ENCODE measurements at regions not wholly inside any gene's neighbourhood (a gene's known extent, or its start where the extent isn't known, plus 50 kb on each side); places are given as distances from the start of the nearest gene placed in this dataset.

DNA sequence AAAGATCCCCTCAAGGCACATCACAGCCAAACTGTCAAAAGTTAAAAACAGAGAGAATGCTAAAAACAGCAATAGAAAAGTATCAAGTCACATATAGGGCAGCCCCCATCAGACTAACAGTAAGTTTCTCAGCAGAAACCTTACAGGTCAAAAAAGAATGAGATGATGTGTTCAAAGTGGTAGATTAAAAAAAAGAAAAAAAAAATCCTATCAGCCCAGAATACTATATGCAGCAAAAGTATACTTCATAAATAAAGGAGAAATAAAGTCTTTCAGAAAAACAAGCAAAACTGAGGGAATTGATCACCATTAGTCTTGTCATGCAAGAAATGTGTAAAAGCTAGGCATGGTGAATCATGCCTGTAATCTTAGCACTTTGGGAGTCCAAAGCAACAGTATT is 99.9 kb upstream of the RAD23B start:
- Mint-ChIP-seq H3K4me3 (no peak overlapping the region), H3K27me3 (peaks cover 55% of the 10 kb centered on the region), H3K9me3 (ENCODE audit: insufficient read depth) (peaks cover 12% of the 10 kb centered on the region), H3K27ac (no peak overlapping the region), H3K4me1 (no peaks in the 10 kb centered on the region)
- DNase-seq (no peak), ATAC-seq (ENCODE audit: low read depth) (no peak)
- Histone ChIP-seq H3K4me1 (ENCODE audit: control insufficient read depth in 2 of 2, insufficient read depth in 2 of 2, low read length in 2 of 2) (no peaks in the 10 kb centered on the region), H3K79me2 (ENCODE audit: control insufficient read depth, insufficient read depth, low read length) (no peaks in the 10 kb centered on the region), H3K9ac (ENCODE audit: low read length) (no peak overlapping the region), H2AFZ (ENCODE audit: insufficient read depth, low read depth, low read length, poor library complexity, severe bottlenecking) (no peak overlapping the region), H3K27ac (ENCODE audit: low read length in 2 of 2) (no peak overlapping the region), H3K4me2 (replicated peaks; ENCODE audit: low read depth, low read length, poor library complexity, severe bottlenecking) (no peak overlapping the region), H3K36me3 (replicated peaks in 1 of 2; ENCODE audit: control extremely low read depth in 1 of 2, control insufficient read depth in 1 of 2, extremely low read depth in 1 of 2, insufficient read depth in 2 of 2, low read length in 1 of 2) (no peaks in the 10 kb centered on the region), H3K27me3 (replicated peaks in 1 of 4; ENCODE audit: control extremely low read depth in 1 of 4, control insufficient read depth in 3 of 4, insufficient read depth in 4 of 4, low read length in 3 of 4) (peaks cover 0 to 11% (median 6%) of the 10 kb centered on the region in 4 experiments), H4K20me1 (ENCODE audit: control insufficient read depth, insufficient read depth, low read length, poor library complexity, severe bottlenecking) (no peaks in the 10 kb centered on the region), H3K9me3 (ENCODE audit: control extremely low read depth in 1 of 3, control insufficient read depth in 2 of 3, insufficient read depth in 1 of 3, low read length in 2 of 3) (peaks cover 0 to 16% (median 14%) of the 10 kb centered on the region in 3 donors), H3K4me3 (ENCODE audit: control extremely low read depth in 1 of 5, extremely low read depth in 1 of 5, insufficient read depth in 1 of 5, low read depth in 2 of 5, low read length in 4 of 5) (no peak overlapping the region)
- intact Hi-C loops (cut with micrococcal nuclease) = no loop called here
- ChIA-PET POLR2A (no interaction called here), CTCF (no interaction called here)
- TF ChIP-seq EZH2 (IDR thresholded peaks at IDR 0.05; ENCODE audit: borderline replicate concordance, insufficient read depth, low read depth, low read length, poor library complexity, severe bottlenecking) = no peak
- TF ChIP-seq, protein P1, sequence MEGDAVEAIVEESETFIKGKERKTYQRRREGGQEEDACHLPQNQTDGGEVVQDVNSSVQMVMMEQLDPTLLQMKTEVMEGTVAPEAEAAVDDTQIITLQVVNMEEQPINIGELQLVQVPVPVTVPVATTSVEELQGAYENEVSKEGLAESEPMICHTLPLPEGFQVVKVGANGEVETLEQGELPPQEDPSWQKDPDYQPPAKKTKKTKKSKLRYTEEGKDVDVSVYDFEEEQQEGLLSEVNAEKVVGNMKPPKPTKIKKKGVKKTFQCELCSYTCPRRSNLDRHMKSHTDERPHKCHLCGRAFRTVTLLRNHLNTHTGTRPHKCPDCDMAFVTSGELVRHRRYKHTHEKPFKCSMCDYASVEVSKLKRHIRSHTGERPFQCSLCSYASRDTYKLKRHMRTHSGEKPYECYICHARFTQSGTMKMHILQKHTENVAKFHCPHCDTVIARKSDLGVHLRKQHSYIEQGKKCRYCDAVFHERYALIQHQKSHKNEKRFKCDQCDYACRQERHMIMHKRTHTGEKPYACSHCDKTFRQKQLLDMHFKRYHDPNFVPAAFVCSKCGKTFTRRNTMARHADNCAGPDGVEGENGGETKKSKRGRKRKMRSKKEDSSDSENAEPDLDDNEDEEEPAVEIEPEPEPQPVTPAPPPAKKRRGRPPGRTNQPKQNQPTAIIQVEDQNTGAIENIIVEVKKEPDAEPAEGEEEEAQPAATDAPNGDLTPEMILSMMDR (IDR thresholded peaks at IDR 0.05) = no peak

- H3K27me3 ChIP-seq (replicated peaks in 1 of 4; ENCODE audit: control extremely low read depth in 1 of 4, control insufficient read depth in 3 of 4, insufficient read depth in 4 of 4, low read length in 3 of 4) = peaks cover 0 to 8% (median 3%) of the 10 kb centered on the region in 4 experiments
- no peak overlapping the region for H3K27ac ChIP-seq (ENCODE audit: low read length in 2 of 2)
- no peaks in the 10 kb centered on the region for H4K20me1 ChIP-seq (ENCODE audit: control insufficient read depth, insufficient read depth, low read length, poor library complexity, severe bottlenecking)
- Mint-ChIP-seq H3K27ac (no peak overlapping the region), H3K4me3 (no peak overlapping the region), H3K27me3 (peaks cover 34% of the 10 kb centered on the region), H3K9me3 (ENCODE audit: insufficient read depth) (peaks cover 2% of the 10 kb centered on the region), H3K4me1 (no peaks in the 10 kb centered on the region)
- no peaks in the 10 kb centered on the region for H3K79me2 ChIP-seq (ENCODE audit: control insufficient read depth, insufficient read depth, low read length)
- intact Hi-C loops (cut with micrococcal nuclease) = no loop called here
- ATAC-seq (ENCODE audit: low read depth) (no peak), DNase-seq (no peak)
- H3K4me3 ChIP-seq (ENCODE audit: control extremely low read depth in 1 of 5, extremely low read depth in 1 of 5, insufficient read depth in 1 of 5, low read depth in 2 of 5, low read length in 4 of 5) = no peak overlapping the region
- H3K36me3 ChIP-seq (replicated peaks in 1 of 2; ENCODE audit: control extremely low read depth in 1 of 2, control insufficient read depth in 1 of 2, extremely low read depth in 1 of 2, insufficient read depth in 2 of 2, low read length in 1 of 2) = no peaks in the 10 kb centered on the region
- H3K9me3 ChIP-seq (ENCODE audit: control extremely low read depth in 1 of 3, control insufficient read depth in 2 of 3, insufficient read depth in 1 of 3, low read length in 2 of 3) = peaks cover 0 to 3% (median 3%) of the 10 kb centered on the region in 3 donors
- H3K4me2 ChIP-seq (replicated peaks; ENCODE audit: low read depth, low read length, poor library complexity, severe bottlenecking) = no peak overlapping the region
- H3K4me1 ChIP-seq (ENCODE audit: control insufficient read depth in 2 of 2, insufficient read depth in 2 of 2, low read length in 2 of 2) = no peaks in the 10 kb centered on the region
- H3K9ac ChIP-seq (ENCODE audit: low read length) = no peak overlapping the region
- CTCF ChIA-PET = interaction anchor here (0.7 kb wide), 1 partner anchor 13 kb away, joined by 4 read pairs; no protein-coding TSS in a partner anchor
- WGBS (ENCODE audit: insufficient coverage) = no CpG with 5 or more reads among the region's 1 CpG
- POLR2A ChIA-PET = no interaction called here
- TF ChIP-seq, protein P1 (IDR thresholded peaks at IDR 0.05) = no peak
- TF ChIP-seq EZH2 (IDR thresholded peaks at IDR 0.05; ENCODE audit: borderline replicate concordance, insufficient read depth, low read depth, low read length, poor library complexity, severe bottlenecking) = no peak
- H2AFZ ChIP-seq (ENCODE audit: insufficient read depth, low read depth, low read length, poor library complexity, severe bottlenecking) = no peak overlapping the region
These were observed 94.7 kb upstream of the RAD23B start for GRCh38 chr9:107188376-107188775.
